AG04450 (cell line): ENCODE measurements at regions not wholly inside any gene's neighbourhood (a gene's known extent, or its start where the extent isn't known, plus 50 kb on each side); places are given as distances from the start of the nearest gene placed in this dataset.
"Not testable (repeated sequence)": the region's sequence is repeated elsewhere in the genome, so short reads cannot be mapped to it uniquely, and the experiment has no call there.

ENCODE experiments used
- CTCF ChIA-PET: fragments of 300-600, 350-600 bp; formaldehyde crosslinking; extraction: SDS; loops from one replicate; lab custom pipeline; 2022; ENCODE audit warnings: antibody characterized with exemption, inconsistent platforms; lab: Charles Lee
- POLR2A ChIA-PET: fragments of 350-600 bp; formaldehyde crosslinking; extraction: SDS; loops from one replicate; lab custom pipeline; 2021; ENCODE audit warnings: antibody characterized with exemption, inconsistent platforms; lab: Yijun Ruan, JAX
- DNase-seq: peaks from one replicate; pipeline ENCODE4 v3.0.0-alpha.2; 2011; ENCODE audit warnings: low read depth, low spot score
- H3K27ac ChIP-seq: one replicate; pipeline ENCODE4 v1.5.1; 2012; ENCODE audit warnings: low read depth, low read length, control low read depth
- H3K27me3 ChIP-seq: one replicate; pipeline ENCODE4 v1.6.0; 2012; ENCODE audit warnings: low read length; ENCODE audit not compliant: control insufficient read depth, insufficient read depth
- H3K4me3 ChIP-seq: 2 replicates; pipeline ENCODE4 v1.5.1; 2011; ENCODE audit warnings: mild to moderate bottlenecking, low read depth, low read length, control low read depth
- H3K9me3 ChIP-seq: 2 replicates; pipeline ENCODE4 v1.5.1; 2012; ENCODE audit warnings: low read length; ENCODE audit not compliant: control insufficient read depth, insufficient read depth
- TF ChIP-seq, protein P1 (sequence below): IDR thresholded peaks from 2 replicates; pipeline ENCODE4 v1.5.1; 2011; ENCODE audit warnings: low read depth, low read length, control low read depth, inconsistent platforms

DNA sequence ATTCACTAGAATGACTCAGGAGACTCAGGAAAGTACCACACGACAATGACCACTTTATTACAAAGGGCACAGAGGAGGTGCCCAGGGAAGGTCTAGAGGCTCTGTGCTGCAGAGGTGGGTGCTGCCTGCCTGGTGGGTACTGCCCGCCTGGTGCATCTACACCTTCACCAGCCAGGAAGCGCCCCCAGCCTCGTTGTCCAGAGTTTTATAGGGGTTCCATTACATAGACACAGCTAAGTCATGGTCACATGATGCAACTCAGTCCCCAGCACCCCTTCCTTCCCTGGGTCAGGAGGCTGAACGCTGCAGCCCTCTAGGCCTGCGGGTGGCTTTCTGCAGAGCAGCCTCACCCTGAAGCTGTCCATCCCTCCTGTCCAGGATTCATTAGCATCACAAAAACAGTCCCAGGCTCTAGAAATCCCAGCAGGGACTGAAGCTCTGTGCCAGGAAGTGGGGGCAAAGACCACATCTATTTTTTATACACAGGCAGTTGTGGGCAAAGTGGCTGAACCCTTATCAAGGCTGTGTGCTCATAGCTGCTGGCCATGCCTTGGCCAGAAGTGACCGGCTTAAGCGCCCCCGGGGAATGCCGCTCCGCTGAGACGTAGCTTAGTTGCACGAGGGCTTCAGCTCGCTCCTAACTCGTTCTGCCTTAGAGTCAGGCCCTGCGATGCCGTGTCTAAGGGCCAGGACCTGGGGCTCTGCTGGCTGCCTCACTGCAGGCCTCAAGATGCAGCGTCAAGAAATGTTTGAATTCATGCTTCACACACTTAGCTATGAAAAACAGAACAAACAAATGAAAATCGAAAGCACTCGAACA, 219.0 kb downstream of the GLRX3 start:
- no peaks in the 10 kb centered on the region for H3K27me3 ChIP-seq
- no peak overlapping the region for H3K4me3 ChIP-seq
- POLR2A ChIA-PET, result no interaction called here
- TF ChIP-seq, protein P1, sequence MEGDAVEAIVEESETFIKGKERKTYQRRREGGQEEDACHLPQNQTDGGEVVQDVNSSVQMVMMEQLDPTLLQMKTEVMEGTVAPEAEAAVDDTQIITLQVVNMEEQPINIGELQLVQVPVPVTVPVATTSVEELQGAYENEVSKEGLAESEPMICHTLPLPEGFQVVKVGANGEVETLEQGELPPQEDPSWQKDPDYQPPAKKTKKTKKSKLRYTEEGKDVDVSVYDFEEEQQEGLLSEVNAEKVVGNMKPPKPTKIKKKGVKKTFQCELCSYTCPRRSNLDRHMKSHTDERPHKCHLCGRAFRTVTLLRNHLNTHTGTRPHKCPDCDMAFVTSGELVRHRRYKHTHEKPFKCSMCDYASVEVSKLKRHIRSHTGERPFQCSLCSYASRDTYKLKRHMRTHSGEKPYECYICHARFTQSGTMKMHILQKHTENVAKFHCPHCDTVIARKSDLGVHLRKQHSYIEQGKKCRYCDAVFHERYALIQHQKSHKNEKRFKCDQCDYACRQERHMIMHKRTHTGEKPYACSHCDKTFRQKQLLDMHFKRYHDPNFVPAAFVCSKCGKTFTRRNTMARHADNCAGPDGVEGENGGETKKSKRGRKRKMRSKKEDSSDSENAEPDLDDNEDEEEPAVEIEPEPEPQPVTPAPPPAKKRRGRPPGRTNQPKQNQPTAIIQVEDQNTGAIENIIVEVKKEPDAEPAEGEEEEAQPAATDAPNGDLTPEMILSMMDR, result no peak
- H3K27ac ChIP-seq, result no peak overlapping the region
- CTCF ChIA-PET, result no interaction called here
- peaks cover 84% of the 10 kb centered on the region for H3K9me3 ChIP-seq
- DNase-seq, result no peak

DNA sequence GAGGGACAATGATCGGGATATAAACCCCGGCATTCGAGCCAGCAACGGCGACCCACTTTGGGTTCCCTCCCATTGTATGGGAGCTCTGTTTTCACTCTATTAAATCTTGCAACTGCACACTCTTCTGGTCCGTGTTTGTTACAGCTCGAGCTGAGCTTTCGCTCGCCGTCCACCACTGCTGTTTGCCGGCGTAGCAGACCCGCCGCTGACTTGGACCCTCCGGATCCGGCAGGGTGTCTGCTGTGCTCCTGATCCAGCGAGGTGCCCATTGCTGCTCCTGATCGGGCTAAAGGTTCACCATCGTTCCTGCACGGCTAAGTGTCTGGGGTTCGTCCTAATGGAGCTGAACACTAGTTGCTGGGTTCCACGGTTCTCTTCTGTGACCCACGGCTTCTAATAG, 220.2 kb downstream of the GLRX3 start:
- H3K4me3 ChIP-seq, CTCF ChIA-PET, H3K27me3 ChIP-seq, POLR2A ChIA-PET, H3K27ac ChIP-seq, DNase-seq: not testable (repeated sequence)
- H3K9me3 ChIP-seq, result peaks cover 85% of the 10 kb centered on the region

DNA sequence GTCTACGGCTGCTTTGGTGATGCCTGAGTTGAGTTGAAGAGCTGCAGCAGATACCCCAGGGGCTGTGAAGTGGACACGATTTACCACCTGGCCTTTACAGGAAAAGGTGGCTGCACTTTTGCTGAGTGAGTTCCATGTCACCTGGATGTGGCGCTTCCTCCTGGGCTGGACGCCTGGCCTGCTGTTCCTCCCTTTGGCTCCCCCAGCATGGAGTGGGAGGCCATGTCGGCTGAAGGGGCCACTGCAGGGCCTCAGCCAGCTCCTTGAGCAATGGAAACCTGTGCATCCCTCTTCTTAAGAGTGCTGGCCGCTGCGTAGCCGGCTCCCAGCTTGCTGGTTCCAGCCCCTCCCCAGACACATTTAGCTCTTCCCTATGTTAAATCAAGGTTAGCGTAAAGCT, 221.0 kb downstream of the GLRX3 start:
- H3K9me3 ChIP-seq, result peaks cover 84% of the 10 kb centered on the region
- ChIA-PET POLR2A (no interaction called here), CTCF (no interaction called here)
- no peak overlapping the region for H3K4me3 ChIP-seq
- H3K27ac ChIP-seq, result no peak overlapping the region
- TF ChIP-seq, protein P1, result no peak
- H3K27me3 ChIP-seq, result no peaks in the 10 kb centered on the region
- DNase-seq, result no peak

DNA sequence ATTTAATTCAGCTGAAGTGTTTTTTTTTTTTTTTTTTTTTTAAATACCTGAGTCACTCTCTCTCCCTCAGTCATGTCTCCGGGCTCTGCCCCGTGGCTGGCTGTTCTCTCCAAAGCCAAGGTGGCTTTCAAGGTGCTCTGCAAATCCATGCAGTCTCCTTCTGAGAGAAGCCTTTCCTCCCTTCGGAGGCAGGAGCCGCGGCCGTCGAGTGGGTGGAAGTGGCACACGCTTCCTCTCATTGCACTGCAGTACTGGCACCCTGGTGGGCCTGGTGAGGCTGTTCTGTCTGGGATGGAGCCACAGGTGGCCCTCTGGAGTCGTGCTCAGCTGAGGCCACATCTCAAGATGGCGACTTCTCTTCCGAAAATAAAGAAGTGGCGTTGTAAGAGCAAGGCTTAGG, 221.8 kb downstream of the GLRX3 start:
- Histone ChIP-seq H3K4me3 (no peak overlapping the region), H3K27me3 (no peaks in the 10 kb centered on the region), H3K27ac (no peak overlapping the region), H3K9me3 (peaks cover 86% of the 10 kb centered on the region)
- TF ChIP-seq, protein P1, result no peak
- CTCF ChIA-PET, result no interaction called here
- POLR2A ChIA-PET, result no interaction called here
- DNase-seq, result no peak

DNA sequence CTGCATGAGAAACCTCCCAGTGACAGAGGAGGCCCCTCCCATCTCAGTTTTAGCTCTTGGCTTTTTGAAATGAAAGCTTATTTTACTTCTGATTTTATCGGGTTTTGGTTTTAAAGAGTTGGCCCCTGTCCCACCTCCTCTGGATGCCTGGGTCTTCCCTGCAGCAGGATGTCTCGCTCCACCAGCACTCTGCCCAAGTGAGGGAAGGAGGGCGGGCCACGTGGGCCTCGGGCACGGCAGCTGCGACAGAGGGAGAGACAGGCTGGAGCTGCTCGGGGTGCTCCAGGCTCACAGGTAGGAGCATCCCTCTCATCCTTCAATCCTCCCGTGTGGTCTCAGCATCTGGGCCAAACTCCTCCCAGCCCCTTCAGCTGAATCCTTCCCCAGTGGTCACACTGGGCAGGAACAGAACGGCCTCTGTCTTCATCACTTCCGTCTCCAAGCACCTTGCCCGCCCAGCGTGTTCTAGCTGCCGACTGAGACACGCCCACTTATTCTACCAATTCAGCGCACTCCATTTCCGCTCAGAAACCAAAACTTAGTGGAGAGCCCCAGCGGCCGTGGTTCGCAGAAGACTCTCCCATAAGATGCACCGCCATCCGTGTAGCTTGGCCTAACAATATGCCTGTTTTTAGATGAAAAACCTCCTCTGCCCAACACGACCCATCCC, 222.9 kb downstream of the GLRX3 start:
- Histone ChIP-seq H3K27me3 (no peaks in the 10 kb centered on the region), H3K27ac (no peak overlapping the region), H3K4me3 (no peak overlapping the region), H3K9me3 (peaks cover 87% of the 10 kb centered on the region)
- DNase-seq, result no peak
- ChIA-PET POLR2A (no interaction called here), CTCF (no interaction called here)
- TF ChIP-seq, protein P1, result no peak
